ENCODE measurements at regions not wholly inside any gene's neighbourhood (a gene's known extent, or its start where the extent isn't known, plus 50 kb on each side); places are given as distances from the start of the nearest gene placed in this dataset.
A peak's percentile ranks its signal among the peaks of the same experiment; 100 is the strongest.

GRCh38 chrX:151505796-151506195, 57.7 kb upstream of the PASD1 start:
- no peak overlapping the region for H3K27ac ChIP-seq (ENCODE audit: low read length)
- no peak overlapping the region for H2AFZ ChIP-seq (ENCODE audit: low read length)
- no peaks in the 10 kb centered on the region for H3K9me2 ChIP-seq (replicated peaks; ENCODE audit: insufficient read depth, low read length)
- no peaks in the 10 kb centered on the region for H3K9me3 ChIP-seq (replicated peaks; ENCODE audit: insufficient read depth, low read length)
- H3K4me3 ChIP-seq (ENCODE audit: low read length), result no peak overlapping the region
- TF ChIP-seq EZH2 (optimal IDR thresholded peaks at IDR 0.05; ENCODE audit: low read depth, low read length), result no peak
- peak; percentile 28 for TF ChIP-seq CTCF (IDR thresholded peaks at IDR 0.05; ENCODE audit: low read length)
- TF ChIP-seq EZH2phosphoT487 (IDR thresholded peaks at IDR 0.05; ENCODE audit: low read length), result no peak
- H3F3A ChIP-seq (ENCODE audit: insufficient read depth, low read length), result no peaks in the 10 kb centered on the region
- no peak for DNase-seq
- no peaks in the 10 kb centered on the region for H3K36me3 ChIP-seq (replicated peaks; ENCODE audit: insufficient read depth, low read length)
- H3K79me2 ChIP-seq (ENCODE audit: low read length), result no peaks in the 10 kb centered on the region
- H3K4me1 ChIP-seq (ENCODE audit: low read length), result no peaks in the 10 kb centered on the region
- no peaks in the 10 kb centered on the region for H3K27me3 ChIP-seq (replicated peaks; ENCODE audit: insufficient read depth, low read length)
- no peak overlapping the region for H3K4me2 ChIP-seq (ENCODE audit: low read depth, low read length)
- no peaks in the 10 kb centered on the region for H4K20me1 ChIP-seq (ENCODE audit: insufficient read depth, low read length)
- H3K9ac ChIP-seq (ENCODE audit: low read length), result no peak overlapping the region

GRCh38 chrX:151510203-151510602, 53.3 kb upstream of the PASD1 start:
- H3K79me2 ChIP-seq (ENCODE audit: low read length), result no peaks in the 10 kb centered on the region
- no peak for TF ChIP-seq EZH2phosphoT487 (IDR thresholded peaks at IDR 0.05; ENCODE audit: low read length)
- TF ChIP-seq CTCF (IDR thresholded peaks at IDR 0.05; ENCODE audit: low read length), result no peak
- no peak overlapping the region for H3K4me3 ChIP-seq (ENCODE audit: low read length)
- H3K9ac ChIP-seq (ENCODE audit: low read length), result no peak overlapping the region
- H4K20me1 ChIP-seq (ENCODE audit: insufficient read depth, low read length), result no peaks in the 10 kb centered on the region
- no peaks in the 10 kb centered on the region for H3K27me3 ChIP-seq (replicated peaks; ENCODE audit: insufficient read depth, low read length)
- no peak for DNase-seq
- no peak overlapping the region for H3K4me2 ChIP-seq (ENCODE audit: low read depth, low read length)
- no peak overlapping the region for H3K27ac ChIP-seq (ENCODE audit: low read length)
- no peak overlapping the region for H2AFZ ChIP-seq (ENCODE audit: low read length)
- H3K4me1 ChIP-seq (ENCODE audit: low read length), result no peaks in the 10 kb centered on the region
- H3K36me3 ChIP-seq (replicated peaks; ENCODE audit: insufficient read depth, low read length), result no peaks in the 10 kb centered on the region
- H3K9me2 ChIP-seq (replicated peaks; ENCODE audit: insufficient read depth, low read length), result no peaks in the 10 kb centered on the region
- H3F3A ChIP-seq (ENCODE audit: insufficient read depth, low read length), result no peaks in the 10 kb centered on the region
- H3K9me3 ChIP-seq (replicated peaks; ENCODE audit: insufficient read depth, low read length), result no peaks in the 10 kb centered on the region

GRCh38 chrX:151513472-151513871, 50.0 kb upstream of the PASD1 start:
- Histone ChIP-seq H3K9me3 (replicated peaks; ENCODE audit: insufficient read depth, low read length) (no peaks in the 10 kb centered on the region), H3K4me2 (ENCODE audit: low read depth, low read length) (no peak overlapping the region), H3F3A (ENCODE audit: insufficient read depth, low read length) (no peaks in the 10 kb centered on the region), H3K36me3 (replicated peaks; ENCODE audit: insufficient read depth, low read length) (no peaks in the 10 kb centered on the region), H3K4me3 (ENCODE audit: low read length) (no peak overlapping the region), H3K4me1 (ENCODE audit: low read length) (no peaks in the 10 kb centered on the region), H3K27ac (ENCODE audit: low read length) (no peak overlapping the region), H3K79me2 (ENCODE audit: low read length) (no peaks in the 10 kb centered on the region), H2AFZ (ENCODE audit: low read length) (no peak overlapping the region), H3K27me3 (replicated peaks; ENCODE audit: insufficient read depth, low read length) (no peaks in the 10 kb centered on the region), H4K20me1 (ENCODE audit: insufficient read depth, low read length) (no peaks in the 10 kb centered on the region), H3K9me2 (replicated peaks; ENCODE audit: insufficient read depth, low read length) (no peaks in the 10 kb centered on the region), H3K9ac (ENCODE audit: low read length) (no peak overlapping the region)
- no peak for TF ChIP-seq EZH2 (optimal IDR thresholded peaks at IDR 0.05; ENCODE audit: low read depth, low read length)
- TF ChIP-seq EZH2phosphoT487 (IDR thresholded peaks at IDR 0.05; ENCODE audit: low read length), result no peak
- TF ChIP-seq CTCF (IDR thresholded peaks at IDR 0.05; ENCODE audit: low read length), result no peak
- no peak for DNase-seq

Data from MM.1S (cell line).